HG03460 (cell line): ENCODE measurements at regions not wholly inside any gene's neighbourhood (a gene's known extent, or its start where the extent isn't known, plus 50 kb on each side); places are given as distances from the start of the nearest gene placed in this dataset.

Experiments used
- ATAC-seq: cut with Tn5 transposase; IDR thresholded peaks from one replicate; pipeline ENCODE4 v1.9.1; 2021; ENCODE audit not compliant: unreplicated experiment

DNA sequence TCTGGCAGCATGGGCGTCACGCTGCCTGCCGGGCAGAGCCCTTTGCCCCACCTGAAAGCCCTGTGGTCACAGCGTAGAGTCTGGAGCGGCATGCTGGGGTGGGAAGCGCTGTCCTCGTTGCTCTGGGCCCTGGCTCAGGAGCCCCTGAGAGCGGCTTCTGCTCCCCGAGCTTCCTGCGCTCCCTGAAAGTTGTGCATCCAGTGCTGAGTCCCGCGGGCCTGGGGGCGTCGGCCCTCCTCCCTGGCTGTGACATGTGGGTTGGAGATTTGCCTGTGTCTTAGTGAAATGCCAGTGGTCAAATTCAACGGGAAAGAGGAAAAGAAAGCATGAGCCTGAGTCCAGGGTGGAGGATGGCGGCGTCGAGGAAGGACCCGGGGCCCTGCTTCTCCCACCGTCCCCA is 1208.0 kb downstream of the BRD1 start:
- ATAC-seq: no peak

DNA sequence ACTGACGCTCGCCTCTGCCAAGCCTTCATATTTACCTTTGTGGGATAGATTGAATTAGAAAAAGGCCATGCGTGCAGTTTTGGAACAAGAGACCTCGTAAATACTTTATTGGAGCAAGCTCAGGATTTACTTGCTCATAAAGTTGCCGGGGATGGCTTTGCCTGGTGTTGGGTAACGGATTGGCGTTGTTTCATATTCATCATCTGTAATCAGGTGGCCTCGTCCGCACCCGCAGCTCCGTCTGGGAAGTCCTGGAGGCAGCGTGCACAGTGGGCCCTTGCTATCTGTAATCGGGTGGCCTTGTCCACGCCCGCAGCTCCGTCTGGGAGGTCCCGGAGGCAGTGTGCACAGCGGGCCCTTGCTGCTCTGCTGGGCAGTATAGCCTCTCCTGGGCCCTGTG is 1209.3 kb downstream of the BRD1 start:
- ATAC-seq: no peak

- no peak for ATAC-seq
Observed at GRCh38 chr22:48616656-48617055, 1211.0 kb downstream of the BRD1 start.

DNA sequence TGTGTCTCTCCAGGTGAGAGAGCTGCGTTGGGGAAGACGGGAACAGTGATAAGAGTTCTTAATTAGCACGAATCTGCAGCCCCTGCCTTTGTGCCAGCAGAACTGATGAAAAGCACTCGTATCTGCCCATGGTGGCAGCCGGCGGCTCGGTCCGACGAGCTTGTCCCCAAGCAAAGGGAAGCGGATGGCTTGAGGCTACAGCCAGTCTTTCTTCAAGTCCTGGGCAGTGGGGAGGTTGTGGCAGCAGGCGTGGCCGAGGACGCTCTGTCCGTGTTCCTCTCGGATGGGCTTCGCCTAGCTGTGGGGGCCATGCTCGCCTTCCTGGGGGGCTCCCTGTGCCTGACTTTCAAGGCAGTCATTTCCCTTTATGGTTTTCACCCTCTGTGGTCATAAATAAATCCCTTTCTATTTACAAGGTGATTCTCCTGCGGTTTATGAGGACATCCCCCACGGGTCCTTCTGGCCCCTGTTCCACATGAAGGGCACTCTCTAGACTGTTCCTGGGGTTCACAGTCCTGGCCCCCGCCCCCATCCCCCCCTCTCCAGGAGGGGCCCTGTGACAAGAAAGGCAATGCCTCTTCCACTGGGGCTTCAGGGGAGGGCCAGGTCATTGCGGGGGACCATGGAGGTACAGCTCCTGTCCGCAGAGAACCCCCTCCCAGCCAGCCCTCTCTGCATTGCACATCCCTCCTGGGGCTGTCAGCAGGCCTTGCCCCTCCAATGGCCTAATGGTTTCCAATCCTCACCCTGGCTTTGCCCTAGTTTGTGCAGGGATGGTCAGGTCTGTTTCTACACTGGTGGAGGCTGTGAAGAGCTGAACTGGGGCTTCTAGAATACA is 1212.3 kb downstream of the BRD1 start:
- no peak for ATAC-seq

DNA sequence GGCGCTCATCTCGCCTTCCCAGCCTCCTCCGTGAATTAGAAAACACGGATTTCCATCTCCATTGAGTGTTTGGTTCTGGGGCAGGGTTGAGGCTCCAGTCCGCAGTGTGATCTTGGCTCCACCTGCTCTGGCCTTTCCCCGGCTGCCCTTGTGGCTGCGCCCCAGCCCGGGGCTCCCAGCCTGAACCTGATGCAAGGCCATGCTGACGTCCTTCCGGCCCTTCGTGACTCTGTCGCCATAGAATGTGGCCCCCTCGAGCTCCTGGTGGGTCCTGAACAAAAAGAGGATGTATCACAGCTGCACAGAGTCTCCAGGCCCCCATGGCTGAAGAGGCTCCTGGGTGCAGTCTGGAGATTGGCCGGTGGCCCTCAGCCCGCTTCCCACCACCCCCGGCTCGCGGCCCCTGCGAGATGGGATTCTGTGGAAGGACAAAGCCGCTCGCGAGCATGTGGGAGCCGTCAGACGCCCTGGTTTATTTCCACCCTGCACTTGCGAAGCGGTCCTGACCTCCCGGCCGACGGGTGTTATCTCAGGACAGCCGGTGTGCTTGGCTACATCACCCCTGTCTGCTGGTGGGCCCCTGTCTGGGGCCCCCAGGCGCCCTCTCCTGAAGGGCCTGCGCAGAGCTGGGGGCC is 1214.0 kb downstream of the BRD1 start:
- ATAC-seq: no peak

DNA sequence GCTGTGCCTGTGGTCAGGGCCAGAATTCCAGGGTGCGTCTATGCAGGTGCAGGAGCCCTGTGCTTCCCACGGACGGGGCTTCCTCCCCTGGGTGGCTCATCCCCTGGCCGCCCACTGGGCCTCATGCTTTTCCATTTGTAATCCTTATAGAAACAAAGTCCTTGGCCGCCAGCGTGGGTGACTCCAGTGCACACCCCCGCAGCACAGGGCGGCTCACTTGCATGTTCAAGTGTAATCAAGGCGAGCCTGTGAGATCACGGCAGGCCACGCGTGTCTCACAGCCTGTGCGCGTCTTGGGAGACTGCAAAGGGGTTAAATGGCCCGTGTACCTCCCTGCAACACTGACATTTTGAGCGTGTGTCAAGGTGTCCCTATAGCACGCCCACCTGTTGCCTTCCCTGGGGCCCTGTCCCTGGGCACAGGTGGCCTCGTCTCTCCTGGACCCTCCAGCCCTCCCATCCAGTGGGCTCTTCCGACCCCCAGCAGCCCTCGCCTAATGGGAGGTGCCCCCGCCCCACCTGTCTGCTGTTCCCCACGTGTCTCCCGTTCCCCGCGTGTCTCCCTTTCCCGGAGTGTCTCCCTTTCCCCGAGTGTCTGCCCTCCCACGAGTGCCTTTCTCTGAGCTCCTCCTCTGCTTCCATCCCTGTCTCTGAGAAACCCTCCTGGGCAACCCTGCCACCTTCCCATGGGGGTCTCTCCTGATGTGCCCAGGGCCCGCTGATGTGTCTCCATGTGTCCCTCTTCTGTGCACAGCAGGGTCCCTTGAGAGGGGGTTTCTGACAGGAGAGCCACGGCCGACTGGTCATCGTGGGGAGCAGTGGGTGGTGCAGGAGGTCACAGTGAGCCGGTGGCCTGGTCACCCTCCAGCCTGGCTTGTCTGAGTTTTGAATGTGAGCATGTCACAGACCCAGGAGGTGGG is 1215.3 kb downstream of the BRD1 start:
- ATAC-seq: no peak

GRCh38 chr22:48609279-48609865 is 1218.3 kb downstream of the BRD1 start:
- ATAC-seq: no peak

DNA sequence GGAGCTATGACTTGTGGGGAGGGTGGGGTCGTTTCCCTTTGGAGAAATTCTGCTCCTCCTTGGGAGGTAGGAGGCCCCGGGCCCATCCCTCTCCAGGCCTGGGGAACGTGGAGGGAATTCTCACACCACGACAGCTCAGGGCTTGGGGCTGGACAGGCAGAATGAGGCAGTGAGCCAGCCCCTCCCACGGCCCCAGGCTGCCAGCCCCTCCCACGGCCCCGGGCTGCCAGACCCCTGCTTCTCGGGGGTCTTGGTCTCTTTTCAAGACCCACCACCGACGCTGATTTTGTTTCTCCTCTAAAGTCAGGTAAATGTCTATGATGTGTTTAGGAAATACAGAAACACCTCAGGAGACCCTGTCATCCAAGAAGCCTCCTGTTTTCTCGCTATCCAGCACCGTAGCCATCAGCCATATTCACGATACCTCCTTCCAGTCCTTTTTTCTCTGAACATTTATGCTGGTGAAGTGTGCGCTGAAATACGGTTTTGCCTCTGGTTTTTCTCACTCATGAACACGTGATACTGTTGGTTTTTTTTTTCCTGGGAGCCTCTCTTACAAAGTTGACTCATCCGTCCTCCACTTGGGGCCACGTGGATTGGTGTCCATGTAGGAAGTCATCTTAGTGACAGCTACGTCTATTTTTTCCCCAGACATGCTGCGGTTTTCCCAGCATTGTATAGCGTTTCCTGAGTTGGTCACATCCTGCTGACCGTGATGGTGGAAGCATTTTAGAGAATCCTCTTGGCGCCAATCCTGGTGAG is 1219.6 kb downstream of the BRD1 start:
- ATAC-seq: no peak

- ATAC-seq: no peak
Observed at GRCh38 chr22:48606684-48607307, 1220.9 kb downstream of the BRD1 start.

DNA sequence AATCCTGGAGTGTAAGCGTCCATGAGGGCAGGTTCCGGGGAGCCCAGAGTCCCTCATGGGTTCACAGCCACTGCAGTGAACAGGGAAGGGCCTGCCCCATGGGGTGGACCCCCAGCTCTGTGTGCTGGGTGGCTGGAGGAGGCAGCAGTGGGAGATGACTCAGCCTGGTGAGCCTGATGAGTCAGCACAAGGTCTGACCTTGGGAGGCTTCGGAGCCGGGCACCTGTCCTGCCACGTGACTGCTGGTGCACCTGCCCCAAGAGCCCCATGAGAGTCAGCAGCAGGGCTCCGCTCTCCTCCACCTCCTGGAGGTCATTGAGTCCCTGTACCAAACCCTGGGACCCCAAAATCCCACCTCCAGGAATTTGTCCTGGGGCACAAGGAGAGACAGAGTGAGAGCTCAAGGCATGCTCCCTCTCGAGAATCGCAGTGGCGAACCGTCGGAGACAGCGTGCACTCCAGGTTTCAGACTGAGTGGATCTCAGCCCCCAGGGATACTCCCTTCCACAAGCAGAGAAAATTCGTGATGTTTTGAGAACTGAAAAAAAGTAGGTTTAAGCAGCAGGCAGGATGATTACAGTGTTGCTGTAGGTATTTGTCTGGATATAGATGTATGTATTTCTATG is 1221.7 kb downstream of the BRD1 start:
- ATAC-seq: no peak

- ATAC-seq: no peak
Observed at GRCh38 chr22:48605125-48605524, 1222.5 kb downstream of the BRD1 start.

- no peak for ATAC-seq
Observed at GRCh38 chr22:48603621-48604320, 1223.9 kb downstream of the BRD1 start.

DNA sequence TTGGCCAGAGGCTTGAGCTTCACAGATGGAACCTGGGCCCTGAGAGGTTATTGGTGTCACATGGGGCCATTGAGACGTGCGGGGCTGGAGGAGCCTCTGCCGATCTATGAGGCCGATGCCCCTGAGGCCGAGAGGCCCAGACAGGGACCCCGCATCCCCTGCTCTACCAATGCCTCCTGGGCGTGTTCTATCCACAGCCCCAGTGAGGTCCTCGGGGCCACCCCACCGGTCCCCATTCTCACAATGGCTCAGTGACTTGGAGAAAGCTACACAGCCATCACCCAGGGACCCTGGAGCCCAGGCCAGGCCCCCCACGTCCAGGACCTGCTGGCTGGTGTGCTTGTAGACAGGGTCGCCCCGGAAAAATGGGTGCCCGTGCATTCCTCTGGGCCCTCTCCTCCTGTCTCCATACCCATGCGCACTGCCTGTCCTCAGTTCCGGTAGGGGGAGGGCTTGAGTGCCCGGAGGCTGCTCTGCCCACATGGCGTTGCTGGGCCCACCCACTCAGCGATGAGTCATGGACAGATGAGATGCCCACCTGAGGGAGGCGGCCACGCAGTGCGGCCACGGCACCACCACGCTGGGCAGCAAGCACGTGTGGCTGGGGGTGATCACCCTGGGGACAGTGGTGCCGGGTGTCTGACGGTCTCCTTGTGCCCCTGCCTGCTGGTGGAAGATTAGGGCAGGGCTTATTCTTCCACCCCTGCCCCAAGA is 1224.7 kb downstream of the BRD1 start:
- no peak for ATAC-seq

GRCh38 chr22:48600681-48601080 is 1227.0 kb downstream of the BRD1 start:
- ATAC-seq: no peak

DNA sequence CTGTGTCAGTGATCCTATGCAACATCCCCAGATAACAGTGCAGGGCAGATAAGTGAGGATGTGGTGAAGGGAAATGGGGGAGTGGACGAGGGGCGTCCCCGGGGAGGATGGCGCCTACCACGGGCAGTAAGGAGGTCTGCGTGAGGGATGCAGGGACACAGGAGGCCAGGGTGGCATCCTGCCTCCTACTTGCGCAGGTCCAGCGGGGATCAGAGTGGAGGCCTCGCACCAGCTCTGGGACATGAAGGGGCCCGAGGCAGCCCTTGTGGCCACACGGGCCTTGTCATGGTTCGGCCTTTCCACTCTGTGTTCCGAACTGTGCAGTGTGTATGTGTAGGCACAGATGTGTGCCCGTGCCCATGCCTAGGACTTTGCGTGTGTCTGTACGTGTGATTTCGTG is 1227.5 kb downstream of the BRD1 start:
- ATAC-seq: no peak

DNA sequence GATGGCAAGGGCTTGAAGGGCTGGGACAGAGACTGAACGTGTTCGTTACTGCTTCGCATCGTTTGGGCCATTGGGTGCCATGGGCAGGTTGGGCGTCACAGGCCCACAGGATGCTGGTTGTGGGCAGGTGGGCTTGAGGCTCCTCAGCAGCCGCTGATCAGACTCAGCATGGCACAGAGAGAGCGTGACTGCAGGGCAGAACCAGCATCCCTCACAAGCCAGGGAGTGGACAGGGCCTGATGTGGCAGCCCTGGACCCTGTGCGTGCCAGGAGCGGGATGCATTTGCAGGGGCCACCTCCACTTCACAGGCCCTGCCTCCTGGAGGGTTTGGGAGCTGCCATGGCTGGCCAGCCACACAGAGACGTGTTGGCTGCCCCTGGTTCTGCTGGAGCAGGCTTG is 1228.3 kb downstream of the BRD1 start:
- no peak for ATAC-seq

- no peak for ATAC-seq
Observed at GRCh38 chr22:48596111-48596850, 1231.4 kb downstream of the BRD1 start.

DNA sequence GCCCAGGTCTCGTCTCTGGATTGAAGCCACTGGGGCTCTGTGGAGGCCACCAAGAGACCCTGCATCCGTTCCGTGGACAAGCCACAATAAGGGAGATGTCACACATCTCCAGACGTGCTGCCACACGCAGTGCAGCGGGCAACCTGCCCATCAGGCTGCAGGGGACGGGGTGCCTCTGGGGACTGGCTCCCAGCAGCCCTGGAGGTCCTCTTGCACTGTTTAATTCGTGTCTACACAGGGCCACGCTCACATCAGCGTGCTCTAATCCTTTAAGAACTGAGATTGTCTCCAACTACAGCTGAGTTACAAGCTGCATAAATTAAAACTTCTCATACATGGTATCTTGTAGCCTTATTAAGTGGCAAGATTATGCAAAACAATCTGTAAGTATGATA is 1232.2 kb downstream of the BRD1 start:
- ATAC-seq: no peak
